MCF 10A (cell line): ENCODE measurements at regions not wholly inside any gene's neighbourhood (a gene's known extent, or its start where the extent isn't known, plus 50 kb on each side); places are given as distances from the start of the nearest gene placed in this dataset.
"Not testable (repeated sequence)": the region's sequence is repeated elsewhere in the genome, so short reads cannot be mapped to it uniquely, and the experiment has no call there.

ENCODE experiments used
- BruUV-seq: library from RNA; stranded (reverse); fragments of 400-500 nt; replicated peaks from 2 replicates; lab custom pipeline; 2021; lab: Mats Ljungman, UMichigan
- CTCF ChIA-PET: fragments of 300-600 bp; sonication (Branson Sonifier 250); formaldehyde crosslinking; extraction: SDS; loops from one replicate; lab custom pipeline; 2021; ENCODE audit warnings: antibody characterized with exemption, inconsistent platforms; lab: Yijun Ruan, JAX
- POLR2A ChIA-PET: fragments of 300-600, 350-650 bp; sonication (Branson Sonifier 250); formaldehyde crosslinking; extraction: SDS; loops from one replicate; lab custom pipeline; 2020; ENCODE audit warnings: antibody characterized with exemption, inconsistent platforms; lab: Yijun Ruan, JAX
- DNase-seq: peaks from one replicate; pipeline ENCODE4 v3.0.0-alpha.2; 2018; ENCODE audit not compliant: unreplicated experiment
- H3K27ac Mint-ChIP-seq: one replicate; pipeline ENCODE4 v1.8.0; 2022; ENCODE audit warnings: mild to moderate bottlenecking, low read depth, mixed read lengths; ENCODE audit not compliant: unreplicated experiment
- H3K27me3 Mint-ChIP-seq: one replicate; pipeline ENCODE4 v1.8.0; 2022; ENCODE audit warnings: mixed read lengths; ENCODE audit not compliant: insufficient read depth, unreplicated experiment
- H3K36me3 Mint-ChIP-seq: one replicate; pipeline ENCODE4 v1.8.0; 2022; ENCODE audit warnings: mild to moderate bottlenecking, moderate library complexity, mixed read lengths; ENCODE audit not compliant: insufficient read depth, unreplicated experiment
- H3K4me1 Mint-ChIP-seq: one replicate; pipeline ENCODE4 v1.8.0; 2022; ENCODE audit warnings: mixed read lengths; ENCODE audit not compliant: insufficient read depth, unreplicated experiment
- H3K4me3 Mint-ChIP-seq: one replicate; pipeline ENCODE4 v1.8.0; 2022; ENCODE audit warnings: mild to moderate bottlenecking, moderate library complexity, mixed read lengths; ENCODE audit not compliant: unreplicated experiment
- H3K9me3 Mint-ChIP-seq: one replicate; pipeline ENCODE4 v1.8.0; 2022; ENCODE audit warnings: mixed read lengths; ENCODE audit not compliant: unreplicated experiment
- intact Hi-C: fragments of 100-400 bp; cut with micrococcal nuclease; formaldehyde crosslinking; loops from 2 replicates; pipeline ENCODE4 v1.14.1; 2022
- TF ChIP-seq, protein P1 (sequence below): fragments of 200-600 bp; IDR thresholded peaks from one replicate; pipeline ENCODE4 v1.8.0; 2022; ENCODE audit warnings: antibody characterized with exemption, mild to moderate bottlenecking; ENCODE audit not compliant: unreplicated experiment

DNA sequence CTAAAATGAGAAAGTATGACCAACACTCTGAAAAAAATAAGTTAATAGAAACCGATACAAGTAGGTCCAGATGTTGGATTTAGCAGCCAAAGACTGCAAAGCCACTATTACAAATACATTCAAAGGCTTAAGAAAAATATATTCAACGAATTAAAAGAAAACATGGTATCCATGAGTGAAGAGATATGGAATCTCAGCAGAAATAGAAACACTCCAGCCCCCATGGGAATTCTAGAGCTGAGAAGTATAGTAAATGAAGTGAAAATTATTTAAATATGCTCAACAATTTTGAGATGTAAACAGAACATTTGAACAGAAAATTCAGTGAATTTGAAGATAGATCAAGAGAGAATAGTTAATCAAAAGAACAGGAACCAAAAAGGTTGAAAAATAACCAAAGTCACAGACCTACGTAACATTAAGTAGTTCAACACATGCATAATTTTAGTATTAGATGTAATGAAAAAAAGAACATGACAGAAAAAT lies 72.0 kb upstream of the WIPF3 start:
- no peaks in the 10 kb centered on the region for H3K4me1 Mint-ChIP-seq
- no TSS peak for BruUV-seq
- H3K27ac Mint-ChIP-seq, result no peak overlapping the region
- DNase-seq, result no peak
- TF ChIP-seq, protein P1, sequence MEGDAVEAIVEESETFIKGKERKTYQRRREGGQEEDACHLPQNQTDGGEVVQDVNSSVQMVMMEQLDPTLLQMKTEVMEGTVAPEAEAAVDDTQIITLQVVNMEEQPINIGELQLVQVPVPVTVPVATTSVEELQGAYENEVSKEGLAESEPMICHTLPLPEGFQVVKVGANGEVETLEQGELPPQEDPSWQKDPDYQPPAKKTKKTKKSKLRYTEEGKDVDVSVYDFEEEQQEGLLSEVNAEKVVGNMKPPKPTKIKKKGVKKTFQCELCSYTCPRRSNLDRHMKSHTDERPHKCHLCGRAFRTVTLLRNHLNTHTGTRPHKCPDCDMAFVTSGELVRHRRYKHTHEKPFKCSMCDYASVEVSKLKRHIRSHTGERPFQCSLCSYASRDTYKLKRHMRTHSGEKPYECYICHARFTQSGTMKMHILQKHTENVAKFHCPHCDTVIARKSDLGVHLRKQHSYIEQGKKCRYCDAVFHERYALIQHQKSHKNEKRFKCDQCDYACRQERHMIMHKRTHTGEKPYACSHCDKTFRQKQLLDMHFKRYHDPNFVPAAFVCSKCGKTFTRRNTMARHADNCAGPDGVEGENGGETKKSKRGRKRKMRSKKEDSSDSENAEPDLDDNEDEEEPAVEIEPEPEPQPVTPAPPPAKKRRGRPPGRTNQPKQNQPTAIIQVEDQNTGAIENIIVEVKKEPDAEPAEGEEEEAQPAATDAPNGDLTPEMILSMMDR, result no peak
- H3K36me3 Mint-ChIP-seq, result no peaks in the 10 kb centered on the region
- ChIA-PET POLR2A (interaction anchor here (0.7 kb wide), 1 partner anchor 78 kb away, joined by 3 read pairs; no protein-coding TSS in a partner anchor), CTCF (interaction anchor here (0.6 kb wide), 1 partner anchor 99 kb away, joined by 3 read pairs; no protein-coding TSS in a partner anchor)
- intact Hi-C loops, result no loop called here
- no peaks in the 10 kb centered on the region for H3K9me3 Mint-ChIP-seq
- no peak overlapping the region for H3K4me3 Mint-ChIP-seq
- H3K27me3 Mint-ChIP-seq, result peaks cover 11% of the 10 kb centered on the region

DNA sequence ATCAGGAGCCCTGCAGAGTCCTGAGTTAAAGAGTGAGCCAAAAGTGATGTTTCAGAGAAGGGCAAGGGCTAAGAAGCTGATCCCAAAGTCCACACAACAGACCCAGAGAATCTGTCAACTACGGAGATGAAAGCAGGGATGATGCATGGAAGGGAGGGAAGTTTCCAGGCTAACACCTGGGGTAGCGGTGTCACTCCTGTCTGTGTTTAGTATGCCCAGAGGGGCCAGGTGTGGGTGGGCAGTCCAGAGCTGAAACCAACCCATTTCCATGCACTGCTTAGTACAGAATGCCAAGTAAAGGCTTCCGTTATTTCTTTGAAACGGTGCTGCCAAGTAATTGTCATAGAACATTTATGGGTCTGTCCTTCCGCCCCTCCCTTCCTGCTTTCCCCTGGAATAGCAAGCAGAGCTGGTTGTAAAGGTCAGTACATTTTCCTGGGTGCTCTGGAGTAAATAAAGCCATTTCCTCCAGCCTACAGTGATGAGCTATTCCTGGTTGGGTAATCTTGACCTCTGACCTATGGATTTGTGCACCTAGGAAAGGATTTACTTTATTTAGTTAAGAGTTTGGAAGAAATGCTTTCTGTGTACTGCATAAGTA lies 58.6 kb upstream of the WIPF3 start:
- peak; percentile 32 for DNase-seq
- intact Hi-C loops, result loop anchor here (1.0 to 5.0 kb wide), 2 partner anchors 110 to 174 kb away; no protein-coding TSS in a partner anchor
- ChIA-PET POLR2A (interaction anchor here (0.6 to 1.1 kb wide), 7 partner anchors 48 to 280 kb away, joined by 3 to 6 read pairs (median 3); partner anchors contain the start of gene FKBP14), CTCF (interaction anchor here (0.5 to 3.1 kb wide), 23 partner anchors 11 to 1201 kb away, joined by 3 to 59 read pairs (median 4); partner anchors contain the start of genes NOD1 and WIPF3)
- H3K4me3 Mint-ChIP-seq, H3K27ac Mint-ChIP-seq, H3K4me1 Mint-ChIP-seq, H3K36me3 Mint-ChIP-seq, H3K9me3 Mint-ChIP-seq, BruUV-seq: not testable (repeated sequence)
- peaks cover 12% of the 10 kb centered on the region for H3K27me3 Mint-ChIP-seq

DNA sequence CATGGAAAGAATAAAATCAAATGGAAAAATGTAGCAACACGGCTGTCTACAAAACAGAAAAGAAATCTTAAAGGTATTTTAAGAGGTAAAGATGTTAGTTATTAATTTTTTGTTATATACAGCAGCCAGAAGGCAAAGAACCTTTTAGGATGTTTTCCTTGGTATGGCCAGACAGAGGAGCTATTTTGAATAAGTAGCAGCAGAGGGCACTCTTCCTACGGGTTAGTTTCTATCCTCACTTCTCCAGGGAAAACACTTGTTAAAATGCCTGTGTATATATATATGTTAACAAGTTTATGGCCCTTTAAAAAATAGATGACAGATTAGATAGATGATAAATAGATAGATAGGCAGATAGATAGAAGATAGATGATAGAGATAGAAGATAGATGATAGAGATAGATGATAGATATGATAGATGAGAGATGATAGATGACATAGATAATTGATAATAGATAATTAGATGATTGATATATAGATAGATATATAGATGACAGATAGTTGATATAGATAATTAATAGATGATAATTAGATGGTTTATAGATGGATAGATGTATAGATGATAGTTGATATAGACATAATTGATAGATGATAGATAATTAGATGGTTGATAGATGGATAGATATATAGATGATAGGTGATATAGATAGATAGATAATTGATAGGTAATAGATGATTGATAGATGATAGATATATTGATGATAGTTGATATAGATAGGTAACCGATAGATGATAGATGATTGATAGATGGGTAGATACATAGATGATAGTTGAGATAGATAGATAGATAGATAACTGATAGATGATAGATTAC lies 57.8 kb upstream of the WIPF3 start:
- ChIA-PET POLR2A (interaction anchor here (0.6 to 1.1 kb wide), 7 partner anchors 47 to 279 kb away, joined by 3 to 6 read pairs (median 3); partner anchors contain the start of gene FKBP14), CTCF (interaction anchor here (0.5 to 3.1 kb wide), 18 partner anchors 10 to 1202 kb away, joined by 3 to 59 read pairs (median 4); partner anchors contain the start of genes NOD1 and WIPF3)
- Mint-ChIP-seq H3K36me3 (no peaks in the 10 kb centered on the region), H3K27ac (no peak overlapping the region), H3K9me3 (no peaks in the 10 kb centered on the region), H3K4me1 (no peaks in the 10 kb centered on the region), H3K27me3 (peaks cover 12% of the 10 kb centered on the region), H3K4me3 (no peak overlapping the region)
- TF ChIP-seq, protein P1, result peak; percentile 49
- BruUV-seq, result no TSS peak
- intact Hi-C loops, result loop anchor here (1.0 to 5.0 kb wide), 2 partner anchors 111 to 173 kb away; no protein-coding TSS in a partner anchor
- peak; percentile 66 for DNase-seq

DNA sequence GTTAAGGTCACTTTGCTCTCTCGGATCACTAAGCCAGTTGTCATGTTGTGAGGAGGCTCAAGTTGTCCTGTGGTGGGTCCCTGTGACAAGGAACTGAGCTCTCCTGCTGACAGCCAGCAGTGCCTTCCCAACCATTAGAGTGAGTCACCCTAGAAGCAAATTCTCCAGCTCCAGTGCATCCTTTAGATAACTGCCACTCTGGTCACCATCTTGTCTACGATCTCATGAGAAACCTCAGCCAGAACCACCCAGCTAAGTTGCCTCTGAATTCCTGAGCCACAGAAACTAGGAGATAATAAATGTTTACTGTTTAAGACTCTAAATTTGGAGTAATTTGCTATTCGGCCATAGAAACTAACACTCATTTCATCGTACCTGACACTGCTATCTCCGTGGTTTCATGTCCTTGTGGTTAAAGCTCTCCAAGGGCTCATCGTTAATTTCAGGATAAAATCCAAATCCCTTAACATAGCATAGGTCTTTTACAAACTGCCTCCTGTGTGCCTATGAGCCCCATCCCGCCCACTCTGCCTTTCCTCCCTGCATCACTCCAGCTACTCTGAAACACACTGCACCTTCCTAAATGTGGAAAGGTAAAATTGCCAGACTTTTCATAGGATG lies 56.5 kb upstream of the WIPF3 start:
- intact Hi-C loops, result loop anchor here (5.0 kb wide), 1 partner anchor 113 kb away; no protein-coding TSS in a partner anchor
- H3K4me3 Mint-ChIP-seq, result no peak overlapping the region
- TF ChIP-seq, protein P1, result no peak

DNA sequence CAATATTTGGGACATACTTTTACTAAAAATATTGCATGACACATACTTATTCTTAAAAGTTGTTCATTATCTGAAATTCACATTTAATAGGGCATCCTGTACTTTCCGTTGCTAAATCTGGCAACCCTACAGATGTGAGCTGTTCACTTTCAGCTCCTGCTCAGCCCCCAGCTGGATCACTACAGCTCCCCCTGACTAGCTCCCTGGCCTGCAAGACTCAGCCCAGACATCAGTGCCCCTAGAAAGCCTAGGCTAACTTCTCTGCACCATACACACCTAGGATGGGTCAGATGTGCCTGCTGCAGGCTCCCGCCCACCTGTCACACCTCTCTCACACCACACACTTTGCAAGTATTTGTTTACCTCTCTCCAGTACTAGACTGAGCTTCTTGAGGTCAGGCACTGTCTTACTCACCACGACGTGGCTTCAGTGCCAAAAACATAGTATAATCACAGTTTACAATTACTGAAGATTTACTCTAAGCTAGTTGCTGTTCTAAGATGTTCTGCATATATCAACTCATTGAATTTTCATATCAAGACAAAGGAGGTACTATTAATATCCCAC lies 55.9 kb upstream of the WIPF3 start:
- CTCF ChIA-PET, result interaction anchor here (0.7 to 2.0 kb wide), 4 partner anchors 169 to 311 kb away, joined by 3 to 25 read pairs (median 5); no protein-coding TSS in a partner anchor

More for the DNA sequence above, 56.5 kb upstream of the WIPF3 start:
- ChIA-PET POLR2A (interaction anchor here (1.1 kb wide), 1 partner anchor 278 kb away, joined by 3 read pairs; no protein-coding TSS in a partner anchor), CTCF (interaction anchor here (0.6 to 2.0 kb wide), 5 partner anchors 40 to 325 kb away, joined by 3 to 25 read pairs (median 5); no protein-coding TSS in a partner anchor)
- H3K27ac Mint-ChIP-seq, result no peak overlapping the region
- no peaks in the 10 kb centered on the region for H3K36me3 Mint-ChIP-seq
- peaks cover 23% of the 10 kb centered on the region for H3K27me3 Mint-ChIP-seq
- DNase-seq, result no peak
- no peaks in the 10 kb centered on the region for H3K4me1 Mint-ChIP-seq
- BruUV-seq, result no TSS peak
- H3K9me3 Mint-ChIP-seq, result no peaks in the 10 kb centered on the region

More for the DNA sequence above, 55.9 kb upstream of the WIPF3 start:
- intact Hi-C loops, POLR2A ChIA-PET, H3K27ac Mint-ChIP-seq, BruUV-seq, H3K36me3 Mint-ChIP-seq, H3K4me3 Mint-ChIP-seq, H3K4me1 Mint-ChIP-seq, H3K9me3 Mint-ChIP-seq: not testable (repeated sequence)
- peak; percentile 13 for DNase-seq
- peaks cover 29% of the 10 kb centered on the region for H3K27me3 Mint-ChIP-seq
